Activated CD8-positive, alpha-beta memory T cell treated with anti-CD3 and anti-CD28 coated beads, Interleukin-2, amount 50 U/mL, for 4 hours (primary cell): ENCODE measurements at regions not wholly inside any gene's neighbourhood (a gene's known extent, or its start where the extent isn't known, plus 50 kb on each side); places are given as distances from the start of the nearest gene placed in this dataset.

Experiments
- DNase-seq: peaks from one replicate; pipeline ENCODE4 v3.0.0-alpha.2; 2020

- DNase-seq, result no peak
These were observed 401.9 kb upstream of the IGFBP3 start for GRCh38 chr7:46322937-46323336.

GRCh38 chr7:46321556-46322205 is 400.6 kb upstream of the IGFBP3 start:
- DNase-seq, result no peak

- DNase-seq, result no peak
These were observed 399.9 kb upstream of the IGFBP3 start for GRCh38 chr7:46320956-46321355.

GRCh38 chr7:46319841-46320240 is 398.8 kb upstream of the IGFBP3 start:
- DNase-seq, result no peak

- DNase-seq, result no peak
These were observed 397.2 kb upstream of the IGFBP3 start for GRCh38 chr7:46318276-46318675.

- no peak for DNase-seq
These were observed 396.2 kb upstream of the IGFBP3 start for GRCh38 chr7:46317256-46317655.

GRCh38 chr7:46315891-46316290 is 394.8 kb upstream of the IGFBP3 start:
- no peak for DNase-seq

GRCh38 chr7:46301677-46302076 is 380.6 kb upstream of the IGFBP3 start:
- DNase-seq, result no peak

GRCh38 chr7:46297515-46297914 is 376.4 kb upstream of the IGFBP3 start:
- DNase-seq, result no peak

GRCh38 chr7:46296526-46296925 is 375.5 kb upstream of the IGFBP3 start:
- no peak for DNase-seq

GRCh38 chr7:46294381-46294780 is 373.3 kb upstream of the IGFBP3 start:
- DNase-seq, result no peak

- DNase-seq, result no peak
These were observed 371.7 kb upstream of the IGFBP3 start for GRCh38 chr7:46292741-46293140.

- no peak for DNase-seq
These were observed 370.6 kb upstream of the IGFBP3 start for GRCh38 chr7:46291601-46292150.

- DNase-seq, result no peak
These were observed 370.0 kb upstream of the IGFBP3 start for GRCh38 chr7:46291050-46291438.

GRCh38 chr7:46290374-46291049 is 369.4 kb upstream of the IGFBP3 start:
- no peak for DNase-seq

GRCh38 chr7:46288861-46289260 is 367.8 kb upstream of the IGFBP3 start:
- no peak for DNase-seq

- DNase-seq, result no peak
These were observed 366.9 kb upstream of the IGFBP3 start for GRCh38 chr7:46288010-46288409.

- no peak for DNase-seq
These were observed 365.9 kb upstream of the IGFBP3 start for GRCh38 chr7:46286957-46287356.

- DNase-seq, result no peak
These were observed 365.3 kb upstream of the IGFBP3 start for GRCh38 chr7:46286356-46286755.

- DNase-seq, result no peak
These were observed 364.8 kb upstream of the IGFBP3 start for GRCh38 chr7:46285878-46286277.

- no peak for DNase-seq
These were observed 362.8 kb upstream of the IGFBP3 start for GRCh38 chr7:46283852-46284251.

GRCh38 chr7:46282155-46282554 is 361.1 kb upstream of the IGFBP3 start:
- DNase-seq, result no peak

- DNase-seq, result no peak
These were observed 360.0 kb upstream of the IGFBP3 start for GRCh38 chr7:46281071-46281470.

- DNase-seq, result no peak
These were observed 358.2 kb upstream of the IGFBP3 start for GRCh38 chr7:46279290-46279689.

GRCh38 chr7:46264646-46265045 is 343.6 kb upstream of the IGFBP3 start:
- no peak for DNase-seq
